ENCODE measurements at regions not wholly inside any gene's neighbourhood (a gene's known extent, or its start where the extent isn't known, plus 50 kb on each side); places are given as distances from the start of the nearest gene placed in this dataset.
"Not testable (repeated sequence)": the region's sequence is repeated elsewhere in the genome, so short reads cannot be mapped to it uniquely, and the experiment has no call there.

GRCh38 chr12:114501474-114501807 is 95.5 kb upstream of the TBX5 start:
- DNase-seq (ENCODE audit: low read depth, low spot score) = no peak

GRCh38 chr12:114500775-114501473 is 95.0 kb upstream of the TBX5 start:
- no peak for DNase-seq (ENCODE audit: low read depth, low spot score)

- no peak for DNase-seq (ENCODE audit: low read depth, low spot score)
Observed at GRCh38 chr12:114500131-114500530, 94.2 kb upstream of the TBX5 start.

GRCh38 chr12:114499338-114499737 is 93.4 kb upstream of the TBX5 start:
- DNase-seq (ENCODE audit: low read depth, low spot score) = no peak

GRCh38 chr12:114491916-114492315 is 86.0 kb upstream of the TBX5 start:
- no peak for DNase-seq (ENCODE audit: low read depth, low spot score)

GRCh38 chr12:114484822-114485459 is 79.0 kb upstream of the TBX5 start:
- DNase-seq (ENCODE audit: low read depth, low spot score) = not testable (repeated sequence)

GRCh38 chr12:114483996-114484395 is 78.1 kb upstream of the TBX5 start:
- no peak for DNase-seq (ENCODE audit: low read depth, low spot score)

GRCh38 chr12:114481200-114481535 is 75.2 kb upstream of the TBX5 start:
- no peak for DNase-seq (ENCODE audit: low read depth, low spot score)

GRCh38 chr12:114480337-114481199 is 74.6 kb upstream of the TBX5 start:
- no peak for DNase-seq (ENCODE audit: low read depth, low spot score)

- DNase-seq (ENCODE audit: low read depth, low spot score) = no peak
Observed at GRCh38 chr12:114479831-114480230, 73.9 kb upstream of the TBX5 start.

GRCh38 chr12:114478865-114479264 is 72.9 kb upstream of the TBX5 start:
- DNase-seq (ENCODE audit: low read depth, low spot score) = no peak

- DNase-seq (ENCODE audit: low read depth, low spot score) = no peak
Observed at GRCh38 chr12:114477989-114478395, 72.0 kb upstream of the TBX5 start.

- DNase-seq (ENCODE audit: low read depth, low spot score) = no peak
Observed at GRCh38 chr12:114476159-114476558, 70.2 kb upstream of the TBX5 start.

GRCh38 chr12:114473717-114474116 is 67.8 kb upstream of the TBX5 start:
- no peak for DNase-seq (ENCODE audit: low read depth, low spot score)

- DNase-seq (ENCODE audit: low read depth, low spot score) = no peak
Observed at GRCh38 chr12:114473018-114473417, 67.1 kb upstream of the TBX5 start.

GRCh38 chr12:114457620-114458019 is 51.7 kb upstream of the TBX5 start:
- no peak for DNase-seq (ENCODE audit: low read depth, low spot score)
